Liver (tissue), 8 donors: ENCODE measurements at regions not wholly inside any gene's neighbourhood (a gene's known extent, or its start where the extent isn't known, plus 50 kb on each side); places are given as distances from the start of the nearest gene placed in this dataset.

Experiments
- DNase-seq: peaks from one replicate; pipeline ENCODE4 v3.0.0-alpha.2; 2017; ENCODE audit warnings: low spot score
- H3K27ac ChIP-seq, 2 donors: one replicate each; pipeline ENCODE4 v1.7.0; 2013; ENCODE audit warnings: inconsistent platforms in 2 of 2, low read length in 2 of 2, control low read depth in 1 of 2, low read depth in 1 of 2, mild to moderate bottlenecking in 1 of 2
- H3K27me3 ChIP-seq, 4 donors: one replicate each; pipeline versions ENCODE4 v1.6.1 to v1.7.0; 2013; ENCODE audit warnings: low read length in 3 of 4, inconsistent platforms in 1 of 4, mild to moderate bottlenecking in 1 of 4, moderate library complexity in 1 of 4; ENCODE audit not compliant: control insufficient read depth in 4 of 4, insufficient read depth in 4 of 4
- H3K36me3 ChIP-seq, 4 donors: one replicate each; pipeline versions ENCODE4 v1.6.1 to v1.7.0; 2013; ENCODE audit warnings: low read length in 3 of 4, mild to moderate bottlenecking in 3 of 4, low read depth in 1 of 4, moderate library complexity in 1 of 4; ENCODE audit not compliant: control insufficient read depth in 4 of 4, insufficient read depth in 3 of 4
- H3K4me1 ChIP-seq, 4 donors: one replicate each; pipeline versions ENCODE4 v1.6.1 to v1.7.0; 2013; ENCODE audit warnings: low read length in 3 of 4, mild to moderate bottlenecking in 3 of 4, moderate library complexity in 1 of 4; ENCODE audit not compliant: control insufficient read depth in 4 of 4, insufficient read depth in 4 of 4
- H3K4me3 ChIP-seq, 3 donors: one replicate each; pipeline versions ENCODE4 v1.6.1 to v1.7.0; 2013; ENCODE audit warnings: low read length in 3 of 3, control low read depth in 1 of 3, low read depth in 1 of 3, mild to moderate bottlenecking in 1 of 3
- H3K9ac ChIP-seq, 2 donors: one replicate each; pipeline ENCODE4 v1.7.0; 2013; ENCODE audit warnings: low read length in 2 of 2, mild to moderate bottlenecking in 2 of 2, moderate library complexity in 2 of 2, control low read depth in 1 of 2, low read depth in 1 of 2
- H3K9me3 ChIP-seq, 4 donors: one replicate each; pipeline versions ENCODE4 v1.6.1 to v1.7.0; 2013; ENCODE audit warnings: low read length in 3 of 4; ENCODE audit not compliant: control insufficient read depth in 4 of 4
- EGR1 ChIP-seq, 2 donors: IDR thresholded peaks; 2 replicates each; pipeline ENCODE4 v1.6.1; 2016 to 2018; ENCODE audit warnings: antibody characterized with exemption in 2 of 2, low read depth in 2 of 2
- FOXA1 ChIP-seq: IDR thresholded peaks from 2 replicates; pipeline ENCODE4 v1.6.1; 2016; ENCODE audit warnings: antibody characterized with exemption
- FOXA2 ChIP-seq: IDR thresholded peaks from 2 replicates; pipeline ENCODE4 v1.6.1; 2016; ENCODE audit warnings: antibody characterized with exemption
- HNF4A ChIP-seq, 2 donors: conservative IDR thresholded peaks; 2 replicates each; pipeline ENCODE4 v1.6.1; 2016; ENCODE audit warnings: antibody characterized with exemption in 2 of 2, mild to moderate bottlenecking in 2 of 2
- HNF4G ChIP-seq: IDR thresholded peaks from 2 replicates; pipeline ENCODE4 v1.6.1; 2016; ENCODE audit warnings: antibody characterized with exemption
- NR2F2 ChIP-seq: IDR thresholded peaks from 2 replicates; pipeline ENCODE4 v1.6.1; 2016; ENCODE audit warnings: antibody characterized with exemption
- RAD21 ChIP-seq, 2 donors: IDR thresholded peaks; 2 replicates each; pipeline ENCODE4 v1.6.1; 2016; ENCODE audit warnings: antibody characterized with exemption in 2 of 2, mild to moderate bottlenecking in 2 of 2
- WGBS: extraction: QIAGEN DNeasy Blood & Tissue Kit; methylation state at CpG from one replicate; pipeline ENCODE4 v1.1.7; 2013; 5-methylcytosine and 5-hydroxymethylcytosine counted together
- TF ChIP-seq, protein P1 (sequence below): IDR thresholded peaks from 2 replicates; pipeline ENCODE4 v1.6.1; 2016; ENCODE audit warnings: antibody characterized with exemption
- TF ChIP-seq, protein P2 (sequence below): IDR thresholded peaks from 2 replicates; pipeline ENCODE4 v1.6.1; 2016; ENCODE audit warnings: antibody characterized with exemption
- TF ChIP-seq, protein P3 (sequence below): fragments of 150-350 bp; IDR thresholded peaks from 2 replicates; pipeline ENCODE4 v1.5.1; 2017; ENCODE audit warnings: improper control_type of control experiment, low read depth, low read length; ENCODE audit not compliant: missing input control
- TF ChIP-seq, protein P4 (sequence below): IDR thresholded peaks from 2 replicates; pipeline ENCODE4 v1.6.1; 2016; ENCODE audit warnings: antibody characterized with exemption, mild to moderate bottlenecking
- donor health status: healthy.
- donor health status: healthy.
- donor health status: healthy.
- donor health status: healthy.
- donor health status: healthy.

DNA sequence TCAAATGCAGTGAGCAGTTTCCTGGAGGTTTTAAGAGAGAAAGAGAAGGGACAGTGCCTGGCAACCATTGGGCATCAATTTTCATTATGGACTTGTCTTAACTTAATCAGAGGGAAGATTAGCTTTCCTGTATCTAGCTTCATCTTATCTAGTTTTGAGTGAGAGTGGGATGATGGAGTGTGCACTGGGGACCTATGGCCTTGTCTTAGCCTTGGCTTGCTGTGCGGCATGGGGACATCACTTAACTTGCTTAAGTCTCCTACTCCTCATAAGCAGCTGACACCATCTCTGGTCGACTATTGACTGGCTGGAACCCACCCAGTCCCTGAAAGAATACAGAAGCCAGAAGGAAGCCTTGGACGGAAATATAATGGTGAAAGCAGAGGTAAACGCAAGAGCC lies 344.0 kb downstream of the SOX11 start:
- DNase-seq: no peak
- Histone ChIP-seq H3K27ac (no peak overlapping the region), H3K36me3 (no peaks in the 10 kb centered on the region), H3K4me3 (no peak overlapping the region), H3K4me1 (no peaks in the 10 kb centered on the region), H3K27me3 (peaks cover 0 to 3% (median 0%) of the 10 kb centered on the region in 4 donors), H3K9ac (no peak overlapping the region), H3K9me3 (no peaks in the 10 kb centered on the region)
- WGBS: 74% methylated on average over 4 of the region's 4 CpGs
- TF ChIP-seq, protein P1, sequence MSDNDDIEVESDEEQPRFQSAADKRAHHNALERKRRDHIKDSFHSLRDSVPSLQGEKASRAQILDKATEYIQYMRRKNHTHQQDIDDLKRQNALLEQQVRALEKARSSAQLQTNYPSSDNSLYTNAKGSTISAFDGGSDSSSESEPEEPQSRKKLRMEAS: no peak
- TF ChIP-seq, protein P2, sequence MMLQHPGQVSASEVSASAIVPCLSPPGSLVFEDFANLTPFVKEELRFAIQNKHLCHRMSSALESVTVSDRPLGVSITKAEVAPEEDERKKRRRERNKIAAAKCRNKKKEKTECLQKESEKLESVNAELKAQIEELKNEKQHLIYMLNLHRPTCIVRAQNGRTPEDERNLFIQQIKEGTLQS: no peak
- TF ChIP-seq EGR1 (IDR thresholded peaks at IDR 0.05; ENCODE audit: low read depth in 2 of 2): no peak

DNA sequence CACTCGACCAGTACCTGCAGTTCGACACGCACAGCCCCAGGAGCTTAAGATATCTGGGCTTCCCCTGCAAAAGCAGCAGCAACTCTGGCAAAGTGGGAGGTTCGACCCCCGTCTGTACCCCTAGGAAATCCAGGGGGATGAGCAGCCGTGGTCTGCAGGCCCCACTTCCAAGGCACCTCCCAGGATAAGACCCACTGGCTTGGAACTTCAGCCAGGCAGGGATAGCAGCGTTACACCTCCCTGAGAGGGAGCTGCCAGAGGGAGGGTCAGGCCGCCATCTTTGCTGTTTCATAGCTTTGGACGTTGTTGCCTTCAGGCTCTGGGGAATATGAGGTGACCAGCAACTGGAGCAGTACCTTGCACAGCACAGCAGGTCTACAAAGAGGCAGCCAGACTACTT lies 351.1 kb downstream of the SOX11 start:
- WGBS: 82% methylated on average over 9 of the region's 9 CpGs
- H3K27ac ChIP-seq: no peak overlapping the region
- no peaks in the 10 kb centered on the region for H3K4me1 ChIP-seq
- TF ChIP-seq NR2F2: no peak
- TF ChIP-seq FOXA1: no peak
- TF ChIP-seq RAD21 (IDR thresholded peaks at IDR 0.05): no peak
- TF ChIP-seq, protein P1: no peak
- no peak for TF ChIP-seq HNF4G
- TF ChIP-seq, protein P3, sequence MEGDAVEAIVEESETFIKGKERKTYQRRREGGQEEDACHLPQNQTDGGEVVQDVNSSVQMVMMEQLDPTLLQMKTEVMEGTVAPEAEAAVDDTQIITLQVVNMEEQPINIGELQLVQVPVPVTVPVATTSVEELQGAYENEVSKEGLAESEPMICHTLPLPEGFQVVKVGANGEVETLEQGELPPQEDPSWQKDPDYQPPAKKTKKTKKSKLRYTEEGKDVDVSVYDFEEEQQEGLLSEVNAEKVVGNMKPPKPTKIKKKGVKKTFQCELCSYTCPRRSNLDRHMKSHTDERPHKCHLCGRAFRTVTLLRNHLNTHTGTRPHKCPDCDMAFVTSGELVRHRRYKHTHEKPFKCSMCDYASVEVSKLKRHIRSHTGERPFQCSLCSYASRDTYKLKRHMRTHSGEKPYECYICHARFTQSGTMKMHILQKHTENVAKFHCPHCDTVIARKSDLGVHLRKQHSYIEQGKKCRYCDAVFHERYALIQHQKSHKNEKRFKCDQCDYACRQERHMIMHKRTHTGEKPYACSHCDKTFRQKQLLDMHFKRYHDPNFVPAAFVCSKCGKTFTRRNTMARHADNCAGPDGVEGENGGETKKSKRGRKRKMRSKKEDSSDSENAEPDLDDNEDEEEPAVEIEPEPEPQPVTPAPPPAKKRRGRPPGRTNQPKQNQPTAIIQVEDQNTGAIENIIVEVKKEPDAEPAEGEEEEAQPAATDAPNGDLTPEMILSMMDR: no peak
- TF ChIP-seq, protein P2: no peak
- TF ChIP-seq, protein P4, sequence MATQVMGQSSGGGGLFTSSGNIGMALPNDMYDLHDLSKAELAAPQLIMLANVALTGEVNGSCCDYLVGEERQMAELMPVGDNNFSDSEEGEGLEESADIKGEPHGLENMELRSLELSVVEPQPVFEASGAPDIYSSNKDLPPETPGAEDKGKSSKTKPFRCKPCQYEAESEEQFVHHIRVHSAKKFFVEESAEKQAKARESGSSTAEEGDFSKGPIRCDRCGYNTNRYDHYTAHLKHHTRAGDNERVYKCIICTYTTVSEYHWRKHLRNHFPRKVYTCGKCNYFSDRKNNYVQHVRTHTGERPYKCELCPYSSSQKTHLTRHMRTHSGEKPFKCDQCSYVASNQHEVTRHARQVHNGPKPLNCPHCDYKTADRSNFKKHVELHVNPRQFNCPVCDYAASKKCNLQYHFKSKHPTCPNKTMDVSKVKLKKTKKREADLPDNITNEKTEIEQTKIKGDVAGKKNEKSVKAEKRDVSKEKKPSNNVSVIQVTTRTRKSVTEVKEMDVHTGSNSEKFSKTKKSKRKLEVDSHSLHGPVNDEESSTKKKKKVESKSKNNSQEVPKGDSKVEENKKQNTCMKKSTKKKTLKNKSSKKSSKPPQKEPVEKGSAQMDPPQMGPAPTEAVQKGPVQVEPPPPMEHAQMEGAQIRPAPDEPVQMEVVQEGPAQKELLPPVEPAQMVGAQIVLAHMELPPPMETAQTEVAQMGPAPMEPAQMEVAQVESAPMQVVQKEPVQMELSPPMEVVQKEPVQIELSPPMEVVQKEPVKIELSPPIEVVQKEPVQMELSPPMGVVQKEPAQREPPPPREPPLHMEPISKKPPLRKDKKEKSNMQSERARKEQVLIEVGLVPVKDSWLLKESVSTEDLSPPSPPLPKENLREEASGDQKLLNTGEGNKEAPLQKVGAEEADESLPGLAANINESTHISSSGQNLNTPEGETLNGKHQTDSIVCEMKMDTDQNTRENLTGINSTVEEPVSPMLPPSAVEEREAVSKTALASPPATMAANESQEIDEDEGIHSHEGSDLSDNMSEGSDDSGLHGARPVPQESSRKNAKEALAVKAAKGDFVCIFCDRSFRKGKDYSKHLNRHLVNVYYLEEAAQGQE: no peak
- no peak for TF ChIP-seq HNF4A (conservative IDR thresholded peaks at IDR 0.05)
- H3K4me3 ChIP-seq: no peak overlapping the region
- no peaks in the 10 kb centered on the region for H3K27me3 ChIP-seq
- H3K9ac ChIP-seq: no peak overlapping the region
- no peaks in the 10 kb centered on the region for H3K36me3 ChIP-seq
- H3K9me3 ChIP-seq: peaks cover 0 to 2% (median 0%) of the 10 kb centered on the region in 4 donors
- no peak for DNase-seq

DNA sequence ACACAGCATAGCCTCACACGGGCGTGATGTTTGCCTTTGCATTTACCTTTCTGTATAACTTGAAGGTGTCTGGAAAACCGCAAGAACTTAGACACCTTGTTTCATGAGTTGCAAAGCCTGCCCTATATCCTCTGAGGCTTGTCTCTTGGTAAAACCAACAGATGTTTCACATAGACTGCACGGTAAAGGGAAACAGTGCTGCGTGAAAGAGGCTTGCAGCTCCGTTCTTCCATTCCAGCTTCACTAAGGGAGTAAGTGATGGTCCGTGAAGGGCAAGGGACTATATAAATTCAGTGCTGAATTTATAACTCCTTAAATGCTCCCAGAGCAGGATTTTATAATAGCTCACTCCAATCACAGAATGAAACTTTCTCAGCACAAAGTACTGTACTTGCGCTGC lies 360.5 kb downstream of the SOX11 start:
- Histone ChIP-seq H3K4me3 (no peak overlapping the region), H3K9me3 (no peaks in the 10 kb centered on the region), H3K27me3 (no peaks in the 10 kb centered on the region), H3K4me1 (no peaks in the 10 kb centered on the region), H3K36me3 (no peaks in the 10 kb centered on the region), H3K9ac (no peak overlapping the region), H3K27ac (no peak overlapping the region)
- 78% methylated on average over 8 of the region's 8 CpGs for WGBS
- TF ChIP-seq, protein P4: no peak
- TF ChIP-seq, protein P2: no peak
- TF ChIP-seq FOXA1 (no peak), FOXA2 (no peak)
- DNase-seq: no peak
